Caki2 (cell line): ENCODE measurements at regions not wholly inside any gene's neighbourhood (a gene's known extent, or its start where the extent isn't known, plus 50 kb on each side); places are given as distances from the start of the nearest gene placed in this dataset.

Source experiments
- DNase-seq: peaks from one replicate; pipeline ENCODE4 v3.0.0-alpha.2; 2015; ENCODE audit warnings: low read depth
- in situ Hi-C: cut with HindIII; loops from 2 replicates; pipeline ENCODE4 v1.10.0; 2016; ENCODE audit warnings: low sequenced_read_pairs, low pct_unique_long_range_greater_than_20kb, mixed read lengths

DNA sequence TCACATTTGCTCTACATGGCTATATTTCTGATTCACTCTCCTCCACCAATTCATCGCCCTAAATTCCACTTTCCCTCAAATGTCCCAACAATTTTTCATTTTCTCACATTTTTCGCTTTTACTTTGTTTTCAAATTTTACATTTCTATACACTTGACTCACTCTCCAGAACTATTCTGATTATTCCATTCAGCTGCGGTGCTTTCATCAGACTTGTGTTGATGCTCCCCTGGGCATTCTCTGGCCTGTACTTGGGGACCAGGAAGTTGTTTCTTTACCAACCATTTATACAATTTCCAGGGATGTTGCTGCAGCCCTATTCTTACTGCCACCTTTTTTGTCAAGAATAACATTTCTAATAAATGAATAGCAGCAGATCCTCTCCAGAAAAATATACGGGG, 444.8 kb downstream of the MAFB start:
- DNase-seq: no peak
- in situ Hi-C loops: no loop called here

DNA sequence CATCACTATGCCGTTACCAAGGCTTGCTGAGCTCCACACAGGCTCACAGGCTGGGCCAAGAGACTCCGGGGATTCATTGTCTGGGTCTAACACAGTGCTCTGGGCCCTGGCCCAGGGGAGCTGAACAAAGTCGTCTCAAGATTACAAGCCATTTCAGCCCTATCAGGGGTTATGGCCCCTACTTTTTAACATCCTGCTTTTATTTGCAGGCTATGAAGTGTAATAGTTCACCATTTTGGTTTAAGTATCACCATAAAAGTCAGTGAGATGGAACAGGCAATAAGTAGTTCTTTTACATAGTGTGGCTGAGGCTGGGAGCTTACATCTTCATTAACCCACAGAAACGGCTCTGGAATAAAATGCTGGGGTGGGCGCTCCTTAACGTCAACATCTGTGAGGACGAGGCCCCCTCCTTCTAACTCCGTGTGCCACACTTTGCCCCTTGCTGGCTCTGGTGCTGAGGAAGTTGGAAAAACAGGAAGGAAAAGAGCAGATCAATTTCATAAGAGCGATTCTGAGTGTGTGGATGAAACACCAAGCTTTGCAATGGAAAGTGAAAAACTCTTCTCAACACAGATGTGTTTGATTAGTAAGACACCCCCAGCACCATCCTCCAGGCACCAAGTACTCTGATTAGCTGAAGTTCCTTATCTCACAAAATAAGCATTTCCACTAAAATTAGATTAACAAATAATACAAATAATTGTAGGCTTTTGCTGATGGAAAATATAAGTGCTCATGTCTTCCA, 447.3 kb downstream of the MAFB start:
- in situ Hi-C loops: no loop called here
- DNase-seq: no peak

DNA sequence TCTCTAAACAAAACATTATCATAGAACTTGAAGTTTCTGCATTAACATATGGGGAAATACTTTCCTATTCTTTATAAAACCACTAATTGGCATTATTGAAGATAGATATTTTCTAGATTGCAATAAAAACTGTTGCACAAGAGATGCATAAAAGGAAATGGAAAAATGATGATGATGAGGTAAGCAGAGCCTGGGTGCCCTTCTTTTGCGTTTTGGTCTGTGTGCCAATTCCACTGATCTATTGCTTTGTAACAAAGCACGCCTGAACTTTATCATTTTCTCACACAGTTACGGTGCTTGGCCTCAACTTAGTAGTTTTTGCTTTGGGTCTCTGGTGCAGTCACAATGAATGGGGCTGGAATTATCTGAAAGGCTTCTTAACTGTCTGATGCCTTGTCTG, 450.5 kb downstream of the MAFB start:
- DNase-seq: no peak
- in situ Hi-C loops: no loop called here

DNA sequence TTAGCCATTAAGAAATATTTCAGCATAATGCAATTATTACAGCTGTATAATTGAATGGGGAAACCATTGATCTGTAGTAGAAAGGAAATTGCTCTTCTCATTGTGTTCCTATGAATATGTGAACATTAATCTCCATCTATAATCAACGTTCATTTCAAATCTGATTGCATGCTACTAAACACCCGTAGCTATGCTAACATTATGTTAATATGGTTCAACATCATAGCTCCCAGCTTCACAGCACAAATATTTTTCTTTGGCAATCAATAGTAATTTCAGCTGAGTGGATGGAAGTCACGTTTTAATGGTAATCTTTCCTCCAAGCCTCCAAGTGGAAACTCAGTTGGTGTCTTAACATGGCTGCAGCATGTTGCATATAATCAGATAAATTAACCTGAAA, 454.4 kb downstream of the MAFB start:
- DNase-seq: no peak
- in situ Hi-C loops: no loop called here

GRCh38 chr20:40233406-40233805, 455.6 kb downstream of the MAFB start:
- DNase-seq: no peak
- in situ Hi-C loops: no loop called here

- in situ Hi-C loops: no loop called here
- no peak for DNase-seq
These were observed 456.3 kb downstream of the MAFB start for GRCh38 chr20:40232756-40233155.

DNA sequence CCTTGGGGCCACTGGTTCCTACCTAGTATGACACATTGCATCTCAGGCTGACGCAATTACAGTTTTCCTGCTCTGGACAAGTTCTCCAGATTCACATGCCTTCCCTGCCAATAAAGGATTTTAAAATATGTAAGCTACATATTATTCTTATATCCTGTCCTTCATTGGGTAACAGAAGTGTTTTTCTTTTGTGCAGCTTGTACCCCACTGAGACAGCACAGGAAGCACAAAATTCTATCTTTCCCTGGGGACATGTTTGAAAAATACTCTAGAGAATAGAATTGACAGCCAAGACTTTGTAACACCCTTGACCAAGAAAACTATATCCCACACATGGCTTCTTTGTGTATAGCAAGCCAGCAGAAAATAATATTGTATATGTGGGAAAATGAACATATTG, 456.8 kb downstream of the MAFB start:
- in situ Hi-C loops: no loop called here

GRCh38 chr20:40230486-40230885, 458.6 kb downstream of the MAFB start:
- in situ Hi-C loops: no loop called here
- DNase-seq: no peak

More for the DNA sequence above, 456.8 kb downstream of the MAFB start:
- no peak for DNase-seq

DNA sequence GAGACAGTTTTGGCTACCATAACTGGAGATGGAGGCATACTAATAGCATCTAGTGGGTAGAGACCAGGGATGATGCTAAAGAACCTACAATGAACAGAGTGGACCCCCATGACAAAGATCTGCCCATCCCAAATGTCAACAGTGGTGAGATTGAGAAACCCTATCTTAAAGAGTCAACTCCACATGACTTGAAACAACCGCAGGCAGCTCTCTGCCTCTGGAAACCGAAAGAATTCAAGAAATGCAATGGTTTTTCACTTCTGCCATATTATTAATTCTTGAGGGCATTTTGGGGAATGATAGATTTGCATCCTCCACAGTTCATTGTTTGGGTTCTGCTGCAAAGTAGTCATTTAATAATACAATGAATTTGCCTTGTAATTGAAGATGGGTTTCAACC, 463.4 kb downstream of the MAFB start:
- no peak for DNase-seq
- in situ Hi-C loops: no loop called here

DNA sequence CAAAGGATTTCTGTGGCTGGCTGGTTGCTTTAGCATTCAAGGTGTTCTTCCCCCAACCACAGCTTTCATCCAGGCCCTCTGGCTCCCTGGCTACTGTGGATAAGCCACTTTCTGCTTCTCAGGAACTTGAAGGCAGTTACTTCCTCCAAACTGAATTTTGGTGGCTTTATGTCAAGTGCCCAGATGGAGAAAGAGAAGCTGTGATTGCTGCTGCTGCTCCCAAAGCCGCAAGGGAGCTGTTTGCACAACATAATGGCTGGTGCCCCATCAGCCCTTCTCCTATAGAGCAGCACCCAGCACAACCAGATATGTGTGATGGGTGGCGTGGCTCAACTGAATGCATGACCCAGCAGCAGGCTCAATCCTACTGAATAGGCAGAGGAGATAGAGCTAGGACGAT, 465.2 kb downstream of the MAFB start:
- in situ Hi-C loops: no loop called here
- no peak for DNase-seq

DNA sequence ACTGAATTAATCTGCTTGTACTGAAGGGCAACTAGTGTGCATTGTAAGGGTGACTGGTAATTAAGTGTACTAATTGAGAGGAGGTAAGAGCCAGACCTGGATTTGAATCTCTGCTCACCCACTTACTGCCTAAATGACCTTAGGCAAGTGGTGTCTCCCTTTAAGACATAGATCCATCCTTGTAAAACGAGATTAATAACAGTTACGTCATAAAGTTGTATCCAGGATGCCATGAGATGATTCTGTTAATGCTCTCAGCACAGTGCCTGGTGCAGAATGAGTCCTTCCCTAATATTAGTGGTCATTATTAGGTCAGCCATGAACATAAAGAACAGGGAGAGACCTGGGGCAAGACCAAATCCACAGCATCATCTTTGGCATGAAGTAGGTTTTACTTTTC, 470.1 kb downstream of the MAFB start:
- in situ Hi-C loops: no loop called here
- DNase-seq: no peak

GRCh38 chr20:40218316-40218969, 470.6 kb downstream of the MAFB start:
- in situ Hi-C loops: no loop called here
- DNase-seq: no peak

GRCh38 chr20:40207655-40208054, 481.4 kb downstream of the MAFB start:
- in situ Hi-C loops: no loop called here

GRCh38 chr20:40205971-40206370, 483.1 kb downstream of the MAFB start:
- in situ Hi-C loops: no loop called here

More at GRCh38 chr20:40207655-40208054, 481.4 kb downstream of the MAFB start:
- DNase-seq: no peak

DNA sequence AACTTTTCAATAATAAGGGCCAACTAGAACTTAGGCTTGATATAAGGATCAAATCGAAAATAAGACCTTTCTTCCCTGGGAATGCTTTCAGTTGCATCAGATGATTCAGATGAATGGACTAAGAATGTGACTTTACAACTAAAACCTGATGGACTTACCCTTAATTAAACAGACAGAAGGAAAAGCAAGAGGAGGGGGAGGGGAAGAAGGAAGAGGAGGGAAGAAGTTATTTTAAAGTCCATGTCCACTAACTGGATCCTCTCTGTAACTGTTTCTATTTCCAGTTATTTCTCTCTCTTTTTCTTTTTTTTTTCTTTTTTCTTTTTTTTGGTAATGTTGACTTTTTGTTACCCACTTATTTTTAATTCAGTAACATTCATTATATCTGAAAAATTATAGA, 486.0 kb downstream of the MAFB start:
- in situ Hi-C loops: no loop called here

More at GRCh38 chr20:40205971-40206370, 483.1 kb downstream of the MAFB start:
- no peak for DNase-seq

GRCh38 chr20:40197691-40198090, 491.3 kb downstream of the MAFB start:
- DNase-seq: no peak
- in situ Hi-C loops: no loop called here

More for the DNA sequence above, 486.0 kb downstream of the MAFB start:
- no peak for DNase-seq

DNA sequence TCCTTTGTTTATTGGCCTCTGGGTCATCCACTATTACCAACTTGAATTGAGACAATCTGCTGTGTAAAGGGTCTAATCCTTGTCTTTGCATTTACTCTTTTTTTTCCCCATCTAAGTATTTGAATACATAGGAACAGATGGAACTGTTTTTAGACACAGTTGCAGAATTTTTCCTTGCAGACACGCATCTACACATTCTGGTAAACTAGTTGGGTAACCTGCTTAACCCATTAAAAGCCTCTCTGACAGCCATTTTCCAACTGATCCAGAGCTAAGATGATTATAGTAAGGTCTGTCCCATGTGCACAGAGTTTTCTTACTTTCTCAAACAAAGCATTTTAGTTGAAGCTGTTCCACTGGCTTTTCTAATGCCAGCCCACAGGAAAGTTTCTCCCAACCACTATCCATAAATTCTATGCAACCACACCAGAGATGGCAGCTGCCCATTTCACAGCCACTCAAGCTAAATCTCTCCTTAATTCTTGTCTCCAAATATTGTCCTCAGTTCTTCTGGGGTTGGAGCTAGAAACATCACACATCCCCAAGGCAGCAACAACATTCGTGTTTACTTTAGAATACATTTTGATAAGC, 492.1 kb downstream of the MAFB start:
- DNase-seq: no peak
- in situ Hi-C loops: no loop called here

DNA sequence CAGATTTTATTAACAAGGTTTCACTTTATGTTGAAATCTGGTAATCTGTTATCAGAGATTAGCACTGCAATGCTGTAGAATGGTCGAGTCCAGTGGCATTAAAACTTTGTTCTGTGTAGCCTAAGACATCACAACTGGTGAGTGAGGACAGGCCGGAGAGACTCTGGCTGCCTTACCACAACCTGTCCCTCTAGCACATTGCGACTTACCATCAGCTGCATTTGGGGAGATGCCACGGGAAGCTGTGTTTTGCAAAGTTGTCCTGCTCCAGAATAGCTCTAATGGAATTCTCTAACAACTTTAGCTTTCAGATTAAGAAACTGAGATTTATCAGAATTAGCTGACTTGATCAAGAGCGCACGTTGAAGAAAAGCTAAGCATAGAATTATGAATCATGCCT, 493.3 kb downstream of the MAFB start:
- no peak for DNase-seq
- in situ Hi-C loops: no loop called here

- in situ Hi-C loops: no loop called here
- no peak for DNase-seq
These were observed 496.5 kb downstream of the MAFB start for GRCh38 chr20:40192529-40192928.

DNA sequence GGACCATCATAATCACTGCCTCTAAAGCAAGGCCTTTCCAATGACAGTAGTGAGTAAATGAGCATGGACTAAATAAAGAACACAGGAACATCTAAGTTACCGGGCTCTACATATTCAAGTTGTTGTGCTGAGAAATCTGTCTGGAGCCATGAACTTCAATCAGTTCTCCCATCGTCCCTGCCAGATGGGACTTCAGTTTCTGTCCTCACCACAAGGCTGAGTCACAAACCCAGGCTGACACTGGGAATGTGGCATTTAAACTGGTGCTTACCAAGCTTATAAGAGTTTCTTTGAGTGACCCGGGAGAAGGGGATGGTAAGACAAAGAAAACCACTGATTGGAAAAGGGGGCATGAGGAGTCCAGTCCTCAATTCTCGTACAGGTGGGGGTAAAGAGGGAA, 497.0 kb downstream of the MAFB start:
- no peak for DNase-seq
- in situ Hi-C loops: no loop called here
